ENCODE measurements at regions not wholly inside any gene's neighbourhood (a gene's known extent, or its start where the extent isn't known, plus 50 kb on each side); places are given as distances from the start of the nearest gene placed in this dataset.

DNA sequence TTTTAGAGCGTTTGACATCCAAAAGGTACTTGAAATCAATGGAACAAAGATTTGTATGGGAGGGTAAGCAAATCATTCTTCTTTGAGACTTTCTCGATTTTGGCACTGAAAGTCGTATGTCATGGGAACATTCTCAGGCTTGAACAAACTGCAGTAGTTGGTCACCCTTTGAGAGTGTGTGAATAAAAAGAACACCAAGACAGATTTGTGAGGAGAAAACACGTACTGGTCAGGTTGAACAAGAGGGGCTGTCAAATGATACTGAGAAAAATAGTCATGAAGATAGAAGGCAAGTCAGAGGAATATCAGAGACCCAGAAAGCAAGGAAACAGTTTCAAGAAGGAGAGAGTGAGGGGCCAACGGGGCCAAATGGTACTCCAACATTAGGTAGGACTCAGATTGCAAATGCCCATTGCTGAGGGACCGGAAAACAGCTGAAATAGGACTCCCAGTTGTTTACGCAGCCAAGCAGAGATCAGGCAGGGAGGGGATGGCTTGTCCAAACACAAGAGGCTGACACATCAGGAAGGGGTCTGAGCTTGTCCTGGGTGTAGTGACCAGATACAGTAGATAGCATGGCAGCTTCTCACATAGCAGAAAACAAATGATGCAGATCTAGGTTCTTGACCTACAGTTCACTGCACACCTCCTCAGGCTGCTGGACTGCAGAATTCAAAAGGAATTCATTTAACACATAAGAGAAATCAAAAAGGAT lies 74.5 kb upstream of the MYOCD start:
- no peak for TF ChIP-seq GATA1 (IDR thresholded peaks at IDR 0.05; ENCODE audit: low read depth, low read length)
- no peak for TF ChIP-seq POLR2A (IDR thresholded peaks at IDR 0.05; ENCODE audit: low read length)
- no peak for DNase-seq

GRCh38 chr17:12592941-12593340 lies 72.7 kb upstream of the MYOCD start:
- no peak for DNase-seq
- no peak for TF ChIP-seq GATA1 (IDR thresholded peaks at IDR 0.05; ENCODE audit: low read depth, low read length)
- no peak for TF ChIP-seq POLR2A (IDR thresholded peaks at IDR 0.05; ENCODE audit: low read length)

GRCh38 chr17:12596961-12597360 lies 68.7 kb upstream of the MYOCD start:
- TF ChIP-seq GATA1 (IDR thresholded peaks at IDR 0.05; ENCODE audit: low read depth, low read length) (no peak), POLR2A (IDR thresholded peaks at IDR 0.05; ENCODE audit: low read length) (no peak)
- DNase-seq = no peak

GRCh38 chr17:12597895-12598294 lies 67.8 kb upstream of the MYOCD start:
- TF ChIP-seq POLR2A (IDR thresholded peaks at IDR 0.05; ENCODE audit: low read length) = no peak
- TF ChIP-seq GATA1 (IDR thresholded peaks at IDR 0.05; ENCODE audit: low read depth, low read length) = no peak
- no peak for DNase-seq

- TF ChIP-seq POLR2A (IDR thresholded peaks at IDR 0.05; ENCODE audit: low read length) (no peak), GATA1 (IDR thresholded peaks at IDR 0.05; ENCODE audit: low read depth, low read length) (no peak)
- no peak for DNase-seq
These were observed 66.3 kb upstream of the MYOCD start for GRCh38 chr17:12599186-12599920.

GRCh38 chr17:12600349-12600748 lies 65.3 kb upstream of the MYOCD start:
- DNase-seq = no peak
- TF ChIP-seq GATA1 (IDR thresholded peaks at IDR 0.05; ENCODE audit: low read depth, low read length) (no peak), POLR2A (IDR thresholded peaks at IDR 0.05; ENCODE audit: low read length) (no peak)

- no peak for DNase-seq
- TF ChIP-seq POLR2A (IDR thresholded peaks at IDR 0.05; ENCODE audit: low read length) (no peak), GATA1 (IDR thresholded peaks at IDR 0.05; ENCODE audit: low read depth, low read length) (no peak)
These were observed 62.1 kb upstream of the MYOCD start for GRCh38 chr17:12603566-12603965.

- no peak for TF ChIP-seq POLR2A (IDR thresholded peaks at IDR 0.05; ENCODE audit: low read length)
- TF ChIP-seq GATA1 (IDR thresholded peaks at IDR 0.05; ENCODE audit: low read depth, low read length) = no peak
- DNase-seq = no peak
These were observed 60.5 kb upstream of the MYOCD start for GRCh38 chr17:12605222-12605621.

- TF ChIP-seq POLR2A (IDR thresholded peaks at IDR 0.05; ENCODE audit: low read length) (no peak), GATA1 (IDR thresholded peaks at IDR 0.05; ENCODE audit: low read depth, low read length) (no peak)
- no peak for DNase-seq
These were observed 52.1 kb upstream of the MYOCD start for GRCh38 chr17:12613566-12613965.
